ENCODE measurements at regions not wholly inside any gene's neighbourhood (a gene's known extent, or its start where the extent isn't known, plus 50 kb on each side); places are given as distances from the start of the nearest gene placed in this dataset.

- DNase-seq, result no peak
These were observed 70.1 kb upstream of the CLCN4 start for GRCh38 chrX:10086676-10087075.

GRCh38 chrX:10087391-10087790 lies 69.4 kb upstream of the CLCN4 start:
- no peak for DNase-seq

GRCh38 chrX:10089378-10089795 lies 67.4 kb upstream of the CLCN4 start:
- DNase-seq, result no peak

GRCh38 chrX:10090319-10090718 lies 66.5 kb upstream of the CLCN4 start:
- no peak for DNase-seq

- DNase-seq, result no peak
These were observed 61.5 kb upstream of the CLCN4 start for GRCh38 chrX:10095246-10095645.

GRCh38 chrX:10095698-10096432 lies 60.9 kb upstream of the CLCN4 start:
- no peak for DNase-seq

GRCh38 chrX:10098270-10098713 lies 58.5 kb upstream of the CLCN4 start:
- no peak for DNase-seq

GRCh38 chrX:10099411-10099810 lies 57.4 kb upstream of the CLCN4 start:
- DNase-seq, result no peak

- peak; percentile 5 for DNase-seq
These were observed 55.5 kb upstream of the CLCN4 start for GRCh38 chrX:10101269-10101668.

- no peak for DNase-seq
These were observed 54.6 kb upstream of the CLCN4 start for GRCh38 chrX:10102046-10102704.

GRCh38 chrX:10103023-10103422 lies 53.8 kb upstream of the CLCN4 start:
- no peak for DNase-seq

GRCh38 chrX:10104958-10105658 lies 51.7 kb upstream of the CLCN4 start:
- no peak for DNase-seq

- DNase-seq, result no peak
These were observed 50.0 kb upstream of the CLCN4 start for GRCh38 chrX:10106806-10107205.

Data from NCI-H2029 treated with DMSO at 0.1 percent for 48 hours (cell line).